ENCODE measurements at regions not wholly inside any gene's neighbourhood (a gene's known extent, or its start where the extent isn't known, plus 50 kb on each side); places are given as distances from the start of the nearest gene placed in this dataset.

GRCh38 chr5:14937254-14937653 lies 65.7 kb upstream of the ANKH start:
- TF ChIP-seq, protein P1, sequence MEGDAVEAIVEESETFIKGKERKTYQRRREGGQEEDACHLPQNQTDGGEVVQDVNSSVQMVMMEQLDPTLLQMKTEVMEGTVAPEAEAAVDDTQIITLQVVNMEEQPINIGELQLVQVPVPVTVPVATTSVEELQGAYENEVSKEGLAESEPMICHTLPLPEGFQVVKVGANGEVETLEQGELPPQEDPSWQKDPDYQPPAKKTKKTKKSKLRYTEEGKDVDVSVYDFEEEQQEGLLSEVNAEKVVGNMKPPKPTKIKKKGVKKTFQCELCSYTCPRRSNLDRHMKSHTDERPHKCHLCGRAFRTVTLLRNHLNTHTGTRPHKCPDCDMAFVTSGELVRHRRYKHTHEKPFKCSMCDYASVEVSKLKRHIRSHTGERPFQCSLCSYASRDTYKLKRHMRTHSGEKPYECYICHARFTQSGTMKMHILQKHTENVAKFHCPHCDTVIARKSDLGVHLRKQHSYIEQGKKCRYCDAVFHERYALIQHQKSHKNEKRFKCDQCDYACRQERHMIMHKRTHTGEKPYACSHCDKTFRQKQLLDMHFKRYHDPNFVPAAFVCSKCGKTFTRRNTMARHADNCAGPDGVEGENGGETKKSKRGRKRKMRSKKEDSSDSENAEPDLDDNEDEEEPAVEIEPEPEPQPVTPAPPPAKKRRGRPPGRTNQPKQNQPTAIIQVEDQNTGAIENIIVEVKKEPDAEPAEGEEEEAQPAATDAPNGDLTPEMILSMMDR (IDR thresholded peaks at IDR 0.05 in 8 of 11, conservative IDR thresholded peaks at IDR 0.05 in 3 of 11) = no peak
- no peak for TF ChIP-seq POLR2A (IDR thresholded peaks at IDR 0.05)

Measured in spleen (tissue), 7 donors.